ENCODE measurements at regions not wholly inside any gene's neighbourhood (a gene's known extent, or its start where the extent isn't known, plus 50 kb on each side); places are given as distances from the start of the nearest gene placed in this dataset.

DNA sequence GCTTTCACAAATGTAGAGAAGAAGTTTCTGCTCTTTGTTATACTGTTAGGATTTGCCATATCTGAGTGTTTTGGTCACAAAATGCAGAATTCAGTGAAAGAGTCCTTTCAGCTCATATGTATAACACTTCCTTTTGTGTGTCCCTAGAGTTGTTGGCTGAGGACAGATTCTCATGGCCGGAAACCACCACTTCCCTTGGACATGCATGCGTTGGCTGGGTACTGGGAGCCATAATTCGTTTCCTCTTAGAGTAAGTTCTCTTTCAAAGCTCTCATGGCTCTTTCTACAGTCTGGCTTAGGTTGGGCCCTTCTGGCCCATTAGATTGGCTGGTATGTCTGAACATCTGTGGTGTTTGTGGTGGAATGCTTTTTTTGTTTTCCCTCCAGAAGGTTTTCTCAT is 298.5 kb downstream of the DIPK2A start:
- no peak overlapping the region for H3K4me3 ChIP-seq (ENCODE audit: low read length)
- H3K27me3 ChIP-seq (ENCODE audit: control insufficient read depth in 1 of 2, insufficient read depth in 2 of 2, low read length in 2 of 2): no peaks in the 10 kb centered on the region
- ATAC-seq (ENCODE audit: poor library complexity) (no peak), DNase-seq (no peak)
- intact Hi-C loops (cut with DNase I, micrococcal nuclease): no loop called here
- H3K9me3 ChIP-seq (ENCODE audit: control insufficient read depth in 1 of 2, insufficient read depth in 1 of 2, low read length in 2 of 2): no peaks in the 10 kb centered on the region
- ChIA-PET POLR2A (no interaction called here), CTCF (interaction anchor here (0.5 kb wide), 1 partner anchor 886 kb away, joined by 3 read pairs; no protein-coding TSS in a partner anchor)
- no peak overlapping the region for H3K27ac ChIP-seq (ENCODE audit: low read depth in 1 of 2, low read length in 2 of 2)
- no peaks in the 10 kb centered on the region for H3K36me3 ChIP-seq (ENCODE audit: insufficient read depth, low read length)
- Mint-ChIP-seq H3K4me3 (no peak overlapping the region), H3K9me3 (no peaks in the 10 kb centered on the region), H3K4me1 (ENCODE audit: low read depth) (peaks cover 3% of the 10 kb centered on the region), H3K27ac (no peak overlapping the region), H3K27me3 (peaks cover 9% of the 10 kb centered on the region), H3K36me3 (ENCODE audit: low read depth) (no peaks in the 10 kb centered on the region)
- no peaks in the 10 kb centered on the region for H3K4me1 ChIP-seq (ENCODE audit: insufficient read depth, low read length)
- TF ChIP-seq, protein P1, sequence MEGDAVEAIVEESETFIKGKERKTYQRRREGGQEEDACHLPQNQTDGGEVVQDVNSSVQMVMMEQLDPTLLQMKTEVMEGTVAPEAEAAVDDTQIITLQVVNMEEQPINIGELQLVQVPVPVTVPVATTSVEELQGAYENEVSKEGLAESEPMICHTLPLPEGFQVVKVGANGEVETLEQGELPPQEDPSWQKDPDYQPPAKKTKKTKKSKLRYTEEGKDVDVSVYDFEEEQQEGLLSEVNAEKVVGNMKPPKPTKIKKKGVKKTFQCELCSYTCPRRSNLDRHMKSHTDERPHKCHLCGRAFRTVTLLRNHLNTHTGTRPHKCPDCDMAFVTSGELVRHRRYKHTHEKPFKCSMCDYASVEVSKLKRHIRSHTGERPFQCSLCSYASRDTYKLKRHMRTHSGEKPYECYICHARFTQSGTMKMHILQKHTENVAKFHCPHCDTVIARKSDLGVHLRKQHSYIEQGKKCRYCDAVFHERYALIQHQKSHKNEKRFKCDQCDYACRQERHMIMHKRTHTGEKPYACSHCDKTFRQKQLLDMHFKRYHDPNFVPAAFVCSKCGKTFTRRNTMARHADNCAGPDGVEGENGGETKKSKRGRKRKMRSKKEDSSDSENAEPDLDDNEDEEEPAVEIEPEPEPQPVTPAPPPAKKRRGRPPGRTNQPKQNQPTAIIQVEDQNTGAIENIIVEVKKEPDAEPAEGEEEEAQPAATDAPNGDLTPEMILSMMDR (IDR thresholded peaks at IDR 0.05): no peak

GRCh38 chr3:144272680-144273079 is 301.1 kb downstream of the DIPK2A start:
- Mint-ChIP-seq H3K27ac (no peak overlapping the region), H3K4me1 (ENCODE audit: low read depth) (peaks cover 4% of the 10 kb centered on the region), H3K27me3 (peaks cover 10% of the 10 kb centered on the region), H3K4me3 (no peak overlapping the region), H3K36me3 (ENCODE audit: low read depth) (no peaks in the 10 kb centered on the region), H3K9me3 (no peaks in the 10 kb centered on the region)
- TF ChIP-seq, protein P1 (IDR thresholded peaks at IDR 0.05): no peak
- Histone ChIP-seq H3K4me1 (ENCODE audit: insufficient read depth, low read length) (no peaks in the 10 kb centered on the region), H3K4me3 (ENCODE audit: low read length) (no peak overlapping the region), H3K27me3 (ENCODE audit: control insufficient read depth in 1 of 2, insufficient read depth in 2 of 2, low read length in 2 of 2) (no peaks in the 10 kb centered on the region), H3K36me3 (ENCODE audit: insufficient read depth, low read length) (no peaks in the 10 kb centered on the region), H3K27ac (ENCODE audit: low read depth in 1 of 2, low read length in 2 of 2) (no peak overlapping the region), H3K9me3 (ENCODE audit: control insufficient read depth in 1 of 2, insufficient read depth in 1 of 2, low read length in 2 of 2) (no peaks in the 10 kb centered on the region)
- ChIA-PET POLR2A (no interaction called here), CTCF (no interaction called here)
- no peak for DNase-seq
- ATAC-seq (ENCODE audit: poor library complexity): no peak
- intact Hi-C loops (cut with DNase I, micrococcal nuclease): no loop called here

DNA sequence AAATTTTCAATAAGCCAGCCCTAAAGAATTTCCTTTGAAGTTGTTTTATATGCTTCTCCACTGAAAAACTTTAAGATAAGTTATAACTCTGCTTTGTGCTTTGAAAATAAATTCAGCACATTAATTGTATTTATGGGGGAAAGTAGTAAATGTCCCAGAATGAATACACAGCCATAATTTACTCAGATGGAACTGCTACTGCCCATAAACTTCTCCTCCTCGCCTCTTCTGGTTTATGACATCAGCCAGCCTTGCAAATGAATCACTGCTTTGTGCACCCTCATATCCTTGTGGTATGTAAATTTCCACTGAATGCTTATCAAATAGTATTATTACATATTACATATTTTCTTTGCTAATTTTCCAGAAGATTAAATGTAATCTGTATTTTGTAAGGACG is 302.0 kb downstream of the DIPK2A start:
- peaks cover 10% of the 10 kb centered on the region for H3K27me3 Mint-ChIP-seq
- H3K36me3 Mint-ChIP-seq (ENCODE audit: low read depth): no peaks in the 10 kb centered on the region
- TF ChIP-seq, protein P1 (IDR thresholded peaks at IDR 0.05): no peak
- ATAC-seq (ENCODE audit: poor library complexity) (no peak), DNase-seq (no peak)
- ChIA-PET CTCF (no interaction called here), POLR2A (no interaction called here)
- H3K4me3 Mint-ChIP-seq: no peak overlapping the region
- H3K4me1 Mint-ChIP-seq (ENCODE audit: low read depth): peaks cover 4% of the 10 kb centered on the region
- Histone ChIP-seq H3K27me3 (ENCODE audit: control insufficient read depth in 1 of 2, insufficient read depth in 2 of 2, low read length in 2 of 2) (no peaks in the 10 kb centered on the region), H3K4me3 (ENCODE audit: low read length) (no peak overlapping the region), H3K4me1 (ENCODE audit: insufficient read depth, low read length) (no peaks in the 10 kb centered on the region), H3K36me3 (ENCODE audit: insufficient read depth, low read length) (no peaks in the 10 kb centered on the region), H3K27ac (ENCODE audit: low read depth in 1 of 2, low read length in 2 of 2) (no peak overlapping the region), H3K9me3 (ENCODE audit: control insufficient read depth in 1 of 2, insufficient read depth in 1 of 2, low read length in 2 of 2) (no peaks in the 10 kb centered on the region)
- H3K27ac Mint-ChIP-seq: no peak overlapping the region
- no peaks in the 10 kb centered on the region for H3K9me3 Mint-ChIP-seq
- intact Hi-C loops (cut with DNase I, micrococcal nuclease): no loop called here
